ENCODE measurements at regions not wholly inside any gene's neighbourhood (a gene's known extent, or its start where the extent isn't known, plus 50 kb on each side); places are given as distances from the start of the nearest gene placed in this dataset.

DNA sequence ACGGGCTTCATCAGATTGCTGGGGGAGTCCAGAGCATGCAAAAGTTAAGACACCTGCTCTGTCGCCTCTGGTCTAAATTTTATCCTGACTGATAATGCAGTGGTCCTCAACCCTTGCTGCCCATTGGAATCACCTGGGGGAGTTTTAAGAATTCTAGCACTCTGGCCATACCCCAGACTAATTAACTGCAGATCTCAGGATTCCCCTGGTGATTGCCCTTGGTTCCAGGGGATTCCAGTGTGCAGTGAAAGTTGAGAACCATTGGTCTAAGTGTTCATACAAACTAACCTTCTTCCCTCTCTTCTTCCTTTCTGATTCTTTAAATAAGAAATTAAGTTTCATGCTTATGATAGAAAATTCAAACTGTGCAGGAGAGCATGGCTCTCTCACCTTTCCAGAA, 105.7 kb upstream of the MGAT5 start:
- Histone ChIP-seq H3K9me3 (no peaks in the 10 kb centered on the region), H3K27me3 (no peaks in the 10 kb centered on the region), H3K4me1 (peaks cover 5 to 57% (median 35%) of the 10 kb centered on the region in 12 donors), H3K4me3 (no peak overlapping the region), H3K27ac (no peak overlapping the region), H3K36me3 (peaks cover 0 to 3% (median 0%) of the 10 kb centered on the region in 9 donors)
- ATAC-seq (no peak), DNase-seq (no peak)
- intact Hi-C loops (cut with DNase I), result no loop called here
- no peak for TF ChIP-seq POLR2A (IDR thresholded peaks at IDR 0.05)
- no peak for TF ChIP-seq CTCF (IDR thresholded peaks at IDR 0.05)
- 90 to 97% (median 94%) methylated on average over 2 of the region's 2 CpGs for WGBS, 4 donors

GRCh38 chr2:134148843-134149472, 104.9 kb upstream of the MGAT5 start:
- intact Hi-C loops (cut with DNase I), result no loop called here
- no peak overlapping the region for H3K4me3 ChIP-seq
- H3K9me3 ChIP-seq, result no peaks in the 10 kb centered on the region
- WGBS, 4 donors, result 90 to 93% (median 93%) methylated on average over 6 of the region's 6 CpGs
- no peaks in the 10 kb centered on the region for H3K27me3 ChIP-seq
- H3K36me3 ChIP-seq, result peaks cover 0 to 3% (median 0%) of the 10 kb centered on the region in 9 donors
- peaks cover 5 to 59% (median 36%) of the 10 kb centered on the region in 12 donors for H3K4me1 ChIP-seq
- ATAC-seq (no peak), DNase-seq (no peak)
- H3K27ac ChIP-seq, result no peak overlapping the region
- no peak for TF ChIP-seq CTCF (IDR thresholded peaks at IDR 0.05)
- no peak for TF ChIP-seq POLR2A (IDR thresholded peaks at IDR 0.05)

DNA sequence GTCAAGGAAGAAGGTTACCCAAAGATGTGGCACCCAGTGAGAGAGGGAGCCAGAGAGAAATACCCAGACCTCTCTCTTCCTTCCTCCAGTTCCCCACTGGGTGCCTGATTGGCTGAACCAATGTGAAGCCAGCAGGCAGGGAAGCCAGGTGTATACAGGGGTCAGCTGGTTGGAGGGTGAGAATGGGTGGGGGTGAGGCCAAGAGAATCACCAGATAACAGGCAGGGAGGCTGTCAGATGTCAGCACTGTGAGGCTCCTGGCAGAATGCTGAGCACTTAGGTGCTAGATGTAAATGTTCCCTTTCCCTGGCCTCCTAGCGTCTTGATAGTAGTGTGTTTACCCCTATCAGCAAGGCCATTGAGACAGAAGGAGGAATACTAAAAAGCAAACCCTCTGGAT, 104.0 kb upstream of the MGAT5 start:
- Histone ChIP-seq H3K27me3 (no peaks in the 10 kb centered on the region), H3K4me3 (no peak overlapping the region), H3K27ac (peak overlapping the region in 1 of 12 donors; percentile 24), H3K9me3 (no peaks in the 10 kb centered on the region), H3K36me3 (peaks cover 0 to 3% (median 0%) of the 10 kb centered on the region in 9 donors), H3K4me1 (peaks cover 8 to 61% (median 40%) of the 10 kb centered on the region in 12 donors)
- DNase-seq (no peak), ATAC-seq (peak in 3 of 4 donors; percentile 18 to 81 (median 62))
- intact Hi-C loops (cut with DNase I), result no loop called here
- 0 to 77% (median 34%) methylated on average over 1 of the region's 1 CpG for WGBS, 4 donors
- no peak for TF ChIP-seq CTCF (IDR thresholded peaks at IDR 0.05)
- no peak for TF ChIP-seq POLR2A (IDR thresholded peaks at IDR 0.05)

GRCh38 chr2:134150760-134151159, 103.1 kb upstream of the MGAT5 start:
- Histone ChIP-seq H3K27me3 (no peaks in the 10 kb centered on the region), H3K4me1 (peaks cover 13 to 64% (median 48%) of the 10 kb centered on the region in 12 donors), H3K9me3 (no peaks in the 10 kb centered on the region), H3K27ac (no peak overlapping the region), H3K4me3 (no peak overlapping the region), H3K36me3 (peaks cover 0 to 3% (median 0%) of the 10 kb centered on the region in 9 donors)
- DNase-seq (no peak), ATAC-seq (no peak)
- intact Hi-C loops (cut with DNase I), result no loop called here
- 97 to 98% (median 97%) methylated on average over 3 of the region's 3 CpGs for WGBS, 4 donors
- TF ChIP-seq CTCF (IDR thresholded peaks at IDR 0.05), result no peak
- TF ChIP-seq POLR2A (IDR thresholded peaks at IDR 0.05), result no peak
